ENCODE measurements at regions not wholly inside any gene's neighbourhood (a gene's known extent, or its start where the extent isn't known, plus 50 kb on each side); places are given as distances from the start of the nearest gene placed in this dataset.

DNA sequence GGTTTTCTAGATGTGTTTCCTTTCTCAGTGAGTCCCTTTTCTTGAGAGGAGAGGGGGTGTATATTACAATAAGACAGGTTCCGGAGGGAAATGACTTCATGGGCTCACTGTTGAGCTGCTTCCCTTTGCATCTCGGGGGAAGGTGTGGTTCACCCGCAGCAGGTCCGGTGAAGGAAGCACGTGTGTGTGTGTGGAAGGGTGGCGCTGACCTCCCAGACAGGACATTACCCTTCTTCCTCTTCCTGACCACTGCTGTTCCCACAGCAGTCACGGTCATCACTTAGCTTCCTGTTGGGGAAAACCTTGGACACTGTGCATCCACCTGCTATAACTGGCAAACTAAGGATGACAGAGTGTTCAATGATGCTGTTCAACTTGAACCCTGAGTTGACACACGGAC, 83.6 kb downstream of the PLEKHG1 start:
- TF ChIP-seq FOXM1 (CRISPR knock-in tag; IDR thresholded peaks at IDR 0.05): no peak
- no peak for TF ChIP-seq ZNF484 (CRISPR knock-in tag; IDR thresholded peaks at IDR 0.05; ENCODE audit: borderline replicate concordance, low read depth)
- no peak for TF ChIP-seq ZNF251 (CRISPR knock-in tag; IDR thresholded peaks at IDR 0.05)

Measured in HepG2 (cell line).